ENCODE measurements at regions not wholly inside any gene's neighbourhood (a gene's known extent, or its start where the extent isn't known, plus 50 kb on each side); places are given as distances from the start of the nearest gene placed in this dataset.
"Not testable (repeated sequence)": the region's sequence is repeated elsewhere in the genome, so short reads cannot be mapped to it uniquely, and the experiment has no call there.

DNA sequence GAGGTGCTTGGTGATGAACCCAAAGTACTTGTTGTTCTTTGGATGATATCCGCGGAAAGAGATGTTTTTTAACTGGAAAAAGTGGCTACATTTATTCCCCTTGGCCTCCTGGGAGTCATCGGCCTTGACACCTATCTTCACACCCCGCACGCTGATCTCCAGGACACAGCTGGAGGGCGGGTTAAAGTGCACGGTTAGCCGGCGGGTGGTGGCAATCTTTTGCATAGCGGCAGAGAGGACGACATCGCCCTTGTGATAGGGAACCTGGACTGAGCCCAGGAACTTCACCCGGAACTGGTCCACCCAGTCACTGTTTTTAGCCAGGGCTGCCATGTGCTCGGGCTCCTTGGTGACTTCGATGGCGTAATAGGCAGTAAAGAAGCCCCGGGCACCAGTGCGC lies 110.5 kb upstream of the PLEKHM1 start:
- TF ChIP-seq CTCF, POLR2AphosphoS5, POLR2A (IDR thresholded peaks at IDR 0.05): not testable (repeated sequence)
